ENCODE measurements at regions not wholly inside any gene's neighbourhood (a gene's known extent, or its start where the extent isn't known, plus 50 kb on each side); places are given as distances from the start of the nearest gene placed in this dataset.

GRCh38 chr2:221675201-221675908 is 103.3 kb upstream of the EPHA4 start:
- no peak for FAIRE-seq

- FAIRE-seq: no peak
Measured at GRCh38 chr2:221674446-221674845, 102.3 kb upstream of the EPHA4 start.

- FAIRE-seq: no peak
Measured at GRCh38 chr2:221673248-221673647, 101.1 kb upstream of the EPHA4 start.

- no peak for FAIRE-seq
Measured at GRCh38 chr2:221671515-221671914, 99.4 kb upstream of the EPHA4 start.

- no peak for FAIRE-seq
Measured at GRCh38 chr2:221662689-221663391, 90.7 kb upstream of the EPHA4 start.

GRCh38 chr2:221657806-221658205 is 85.7 kb upstream of the EPHA4 start:
- no peak for FAIRE-seq

GRCh38 chr2:221655300-221655699 is 83.2 kb upstream of the EPHA4 start:
- no peak for FAIRE-seq

GRCh38 chr2:221653182-221653581 is 81.1 kb upstream of the EPHA4 start:
- FAIRE-seq: no peak

- no peak for FAIRE-seq
Measured at GRCh38 chr2:221649051-221649775, 77.1 kb upstream of the EPHA4 start.

- FAIRE-seq: no peak
Measured at GRCh38 chr2:221642447-221642846, 70.3 kb upstream of the EPHA4 start.

- FAIRE-seq: no peak
Measured at GRCh38 chr2:221641181-221641871, 69.2 kb upstream of the EPHA4 start.

GRCh38 chr2:221640686-221641085 is 68.6 kb upstream of the EPHA4 start:
- no peak for FAIRE-seq

- FAIRE-seq: no peak
Measured at GRCh38 chr2:221637851-221638250, 65.7 kb upstream of the EPHA4 start.

- FAIRE-seq: no peak
Measured at GRCh38 chr2:221635949-221636348, 63.8 kb upstream of the EPHA4 start.

- FAIRE-seq: no peak
Measured at GRCh38 chr2:221629468-221629867, 57.4 kb upstream of the EPHA4 start.

- no peak for FAIRE-seq
Measured at GRCh38 chr2:221624475-221624874, 52.4 kb upstream of the EPHA4 start.

Data from endometrium (tissue), 2 donors.